PC-3 (cell line): ENCODE measurements at regions not wholly inside any gene's neighbourhood (a gene's known extent, or its start where the extent isn't known, plus 50 kb on each side); places are given as distances from the start of the nearest gene placed in this dataset.

Experiments used
- EZH2 ChIP-seq: fragments of 300-600 bp; sonication (generic); IDR thresholded peaks from one replicate; pipeline ENCODE4 v1.6.1; 2017; ENCODE audit warnings: antibody characterized with exemption, mild to moderate bottlenecking, low read length; ENCODE audit not compliant: unreplicated experiment
- EZH2phosphoT487 ChIP-seq: fragments of 300-600 bp; sonication (generic); IDR thresholded peaks from 2 replicates; pipeline ENCODE4 v1.6.1; 2018; ENCODE audit warnings: mild to moderate bottlenecking, antibody characterized with exemption, low read length, borderline replicate concordance
- TF ChIP-seq, protein P1 (sequence below): fragments of 300-600 bp; sonication (generic); conservative IDR thresholded peaks from 2 replicates; pipeline ENCODE4 v1.5.1; 2017; ENCODE audit warnings: antibody characterized with exemption, low read depth, mild to moderate bottlenecking, low read length

DNA sequence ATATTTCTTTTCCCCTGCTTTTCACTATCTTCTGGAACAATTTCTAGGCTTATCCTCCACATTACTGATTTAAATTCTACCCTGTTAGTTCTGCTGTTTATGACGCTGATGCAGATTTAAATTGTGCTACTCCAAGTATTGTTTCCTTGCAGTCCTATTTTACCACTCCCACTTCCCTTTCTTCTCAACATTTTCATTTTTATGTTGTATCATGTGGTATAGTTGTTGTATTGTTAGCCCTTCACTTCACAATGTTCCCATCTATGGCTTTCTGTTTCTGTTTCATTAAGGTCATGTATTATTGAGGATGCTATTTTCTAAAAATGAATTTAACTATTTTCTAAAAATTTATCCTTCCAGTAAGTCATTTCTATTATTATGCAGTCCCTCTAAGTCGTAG lies 254.4 kb downstream of the NDUFS4 start:
- TF ChIP-seq, protein P1, sequence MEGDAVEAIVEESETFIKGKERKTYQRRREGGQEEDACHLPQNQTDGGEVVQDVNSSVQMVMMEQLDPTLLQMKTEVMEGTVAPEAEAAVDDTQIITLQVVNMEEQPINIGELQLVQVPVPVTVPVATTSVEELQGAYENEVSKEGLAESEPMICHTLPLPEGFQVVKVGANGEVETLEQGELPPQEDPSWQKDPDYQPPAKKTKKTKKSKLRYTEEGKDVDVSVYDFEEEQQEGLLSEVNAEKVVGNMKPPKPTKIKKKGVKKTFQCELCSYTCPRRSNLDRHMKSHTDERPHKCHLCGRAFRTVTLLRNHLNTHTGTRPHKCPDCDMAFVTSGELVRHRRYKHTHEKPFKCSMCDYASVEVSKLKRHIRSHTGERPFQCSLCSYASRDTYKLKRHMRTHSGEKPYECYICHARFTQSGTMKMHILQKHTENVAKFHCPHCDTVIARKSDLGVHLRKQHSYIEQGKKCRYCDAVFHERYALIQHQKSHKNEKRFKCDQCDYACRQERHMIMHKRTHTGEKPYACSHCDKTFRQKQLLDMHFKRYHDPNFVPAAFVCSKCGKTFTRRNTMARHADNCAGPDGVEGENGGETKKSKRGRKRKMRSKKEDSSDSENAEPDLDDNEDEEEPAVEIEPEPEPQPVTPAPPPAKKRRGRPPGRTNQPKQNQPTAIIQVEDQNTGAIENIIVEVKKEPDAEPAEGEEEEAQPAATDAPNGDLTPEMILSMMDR, result no peak
- no peak for TF ChIP-seq EZH2
- TF ChIP-seq EZH2phosphoT487, result no peak
